Calu3 (cell line): ENCODE measurements at regions not wholly inside any gene's neighbourhood (a gene's known extent, or its start where the extent isn't known, plus 50 kb on each side); places are given as distances from the start of the nearest gene placed in this dataset.

Experiments used
- BruUV-seq: library from RNA; stranded (reverse); fragments of 400-500 nt; replicated peaks from 2 replicates; lab custom pipeline; 2021; lab: Mats Ljungman, UMichigan
- CTCF ChIA-PET: fragments of 300-600 bp; sonication (Branson Sonifier 250); formaldehyde crosslinking; loops from one replicate; lab custom pipeline; 2022; ENCODE audit warnings: antibody characterized with exemption; lab: Charles Lee
- DNase-seq: peaks from one replicate; pipeline ENCODE4 v3.0.0; 2022
- H3K27ac Mint-ChIP-seq: one replicate; pipeline ENCODE4 v1.8.0; 2022; ENCODE audit warnings: mixed read lengths; ENCODE audit not compliant: unreplicated experiment
- H3K27me3 Mint-ChIP-seq: one replicate; pipeline ENCODE4 v1.8.0; 2022; ENCODE audit warnings: mixed read lengths; ENCODE audit not compliant: unreplicated experiment
- H3K36me3 Mint-ChIP-seq: one replicate; pipeline ENCODE4 v1.8.0; 2022; ENCODE audit warnings: mild to moderate bottlenecking, moderate library complexity, mixed read lengths; ENCODE audit not compliant: insufficient read depth, unreplicated experiment
- H3K4me1 Mint-ChIP-seq: one replicate; pipeline ENCODE4 v1.8.0; 2022; ENCODE audit warnings: mild to moderate bottlenecking, low read depth, mixed read lengths; ENCODE audit not compliant: unreplicated experiment
- H3K4me3 Mint-ChIP-seq: one replicate; pipeline ENCODE4 v1.8.0; 2022; ENCODE audit warnings: mild to moderate bottlenecking, low read depth, moderate library complexity, mixed read lengths; ENCODE audit not compliant: unreplicated experiment
- H3K9me3 Mint-ChIP-seq: one replicate; pipeline ENCODE4 v1.8.0; 2022; ENCODE audit warnings: low read depth, mixed read lengths; ENCODE audit not compliant: unreplicated experiment
- CTCF ChIP-seq: fragments of 200-600 bp; IDR thresholded peaks from one replicate; pipeline ENCODE4 v1.8.0; 2022; ENCODE audit warnings: antibody characterized with exemption; ENCODE audit not compliant: unreplicated experiment
- intact Hi-C: fragments of 100-400 bp; cut with micrococcal nuclease; formaldehyde crosslinking; loops from one replicate; pipeline ENCODE4 v1.10.0; 2022; ENCODE audit not compliant: unreplicated experiment

GRCh38 chr22:47275605-47276449 is 513.4 kb downstream of the TBC1D22A start:
- H3K27me3 Mint-ChIP-seq: peaks cover 70% of the 10 kb centered on the region
- DNase-seq: no peak
- CTCF ChIA-PET: no interaction called here
- BruUV-seq: no TSS peak
- no peak overlapping the region for H3K27ac Mint-ChIP-seq
- H3K36me3 Mint-ChIP-seq: no peaks in the 10 kb centered on the region
- H3K9me3 Mint-ChIP-seq: no peaks in the 10 kb centered on the region
- no peak for TF ChIP-seq CTCF
- peaks cover 8% of the 10 kb centered on the region for H3K4me1 Mint-ChIP-seq
- no peak overlapping the region for H3K4me3 Mint-ChIP-seq
- intact Hi-C loops: no loop called here

DNA sequence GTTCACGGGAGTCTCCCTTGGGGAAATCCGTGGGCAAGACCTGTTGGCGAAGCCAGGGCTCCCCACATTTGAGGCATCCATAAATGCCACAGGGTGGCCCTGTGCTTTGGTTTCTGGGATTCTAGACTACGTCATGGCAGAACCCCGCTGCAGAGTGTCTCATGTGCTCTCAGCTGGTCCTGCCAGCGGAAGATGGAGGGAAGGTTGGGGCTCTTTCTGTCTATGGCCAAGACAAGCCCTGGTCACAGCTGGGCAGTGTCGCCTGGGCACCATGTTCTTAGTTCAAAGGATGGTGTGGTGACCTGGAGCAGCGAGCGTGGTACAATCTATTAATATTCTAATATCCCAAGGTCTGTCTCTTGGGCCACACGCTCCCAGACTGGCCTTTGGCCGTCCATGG is 511.7 kb downstream of the TBC1D22A start:
- H3K36me3 Mint-ChIP-seq: no peaks in the 10 kb centered on the region
- H3K9me3 Mint-ChIP-seq: no peaks in the 10 kb centered on the region
- no peak overlapping the region for H3K27ac Mint-ChIP-seq
- H3K4me3 Mint-ChIP-seq: no peak overlapping the region
- H3K4me1 Mint-ChIP-seq: peaks cover 8% of the 10 kb centered on the region
- CTCF ChIA-PET: no interaction called here
- intact Hi-C loops: no loop called here
- BruUV-seq: no TSS peak
- peaks cover 54% of the 10 kb centered on the region for H3K27me3 Mint-ChIP-seq
- DNase-seq: no peak
- TF ChIP-seq CTCF: no peak

DNA sequence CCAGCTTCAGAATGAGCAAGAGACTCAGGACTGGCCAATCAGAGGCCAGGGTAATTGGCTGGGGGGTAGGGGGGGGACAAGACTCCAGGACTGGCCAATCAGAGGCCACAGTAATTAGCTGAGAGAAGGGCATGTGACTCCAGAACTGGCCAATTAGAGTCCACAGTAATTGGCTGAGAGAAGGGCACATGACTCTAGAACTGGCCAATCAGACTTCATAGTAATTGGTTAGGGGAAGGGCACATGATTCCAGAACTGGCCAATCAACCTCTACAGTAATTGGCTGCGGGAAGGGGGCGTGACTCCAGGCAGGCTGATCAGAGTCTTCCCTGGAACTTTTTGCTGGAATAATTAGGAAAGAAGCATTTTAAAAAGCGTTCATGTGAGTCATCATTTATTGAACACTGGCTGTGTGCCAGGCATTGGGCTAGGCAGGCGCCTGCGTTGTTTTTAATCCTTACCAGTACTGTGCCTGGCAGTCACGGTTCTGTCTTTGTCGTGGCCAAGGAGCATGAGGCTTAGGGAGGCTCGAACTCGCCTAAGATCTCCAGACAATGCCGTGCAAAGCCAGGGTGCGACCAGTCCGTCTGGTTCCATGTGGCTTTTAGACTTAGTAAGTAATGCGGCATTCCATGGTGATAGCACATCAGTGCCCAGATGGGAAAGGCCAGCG is 508.1 kb downstream of the TBC1D22A start:
- H3K36me3 Mint-ChIP-seq: no peaks in the 10 kb centered on the region
- no peaks in the 10 kb centered on the region for H3K4me1 Mint-ChIP-seq
- DNase-seq: peak; percentile 56
- H3K27me3 Mint-ChIP-seq: peaks cover 19% of the 10 kb centered on the region
- TF ChIP-seq CTCF: no peak
- intact Hi-C loops: loop anchor here (1.0 kb wide), 1 partner anchor 25 kb away; no protein-coding TSS in a partner anchor
- no TSS peak for BruUV-seq
- H3K27ac Mint-ChIP-seq: no peak overlapping the region
- H3K9me3 Mint-ChIP-seq: no peaks in the 10 kb centered on the region
- CTCF ChIA-PET: interaction anchor here (0.5 to 0.6 kb wide), 2 partner anchors 162 to 190 kb away, joined by 3 to 6 read pairs; no protein-coding TSS in a partner anchor
- no peak overlapping the region for H3K4me3 Mint-ChIP-seq

- Mint-ChIP-seq H3K9me3 (no peaks in the 10 kb centered on the region), H3K4me3 (no peak overlapping the region), H3K4me1 (no peaks in the 10 kb centered on the region), H3K36me3 (no peaks in the 10 kb centered on the region), H3K27ac (no peak overlapping the region), H3K27me3 (peaks cover 19% of the 10 kb centered on the region)
- no peak for DNase-seq
- BruUV-seq: no TSS peak
- intact Hi-C loops: loop anchor here (1.0 kb wide), 1 partner anchor 24 kb away; no protein-coding TSS in a partner anchor
- CTCF ChIA-PET: interaction anchor here (0.6 kb wide), 1 partner anchor 161 kb away, joined by 3 read pairs; no protein-coding TSS in a partner anchor
- no peak for TF ChIP-seq CTCF
These were observed 507.2 kb downstream of the TBC1D22A start for GRCh38 chr22:47269516-47270088.
